Smooth muscle cell (in vitro differentiated cells): ENCODE measurements at regions not wholly inside any gene's neighbourhood (a gene's known extent, or its start where the extent isn't known, plus 50 kb on each side); places are given as distances from the start of the nearest gene placed in this dataset.

Experiments used
- DNase-seq: peaks from one replicate; lab custom pipeline; 2025; ENCODE audit not compliant: unreplicated experiment; lab: John Stamatoyannopoulos, UW
- H2AFZ ChIP-seq: fragments of 200-600 bp; sonication (generic); 2 replicates; pipeline ENCODE4 v1.6.0; 2016; ENCODE audit warnings: antibody characterized with exemption, low read depth, mild to moderate bottlenecking
- H3F3A ChIP-seq: fragments of 200-600 bp; sonication (generic); 2 replicates; pipeline ENCODE4 v1.6.0; 2017; ENCODE audit warnings: antibody characterized with exemption, low read depth
- H3K27ac ChIP-seq: fragments of 200-600 bp; sonication (generic); 2 replicates; pipeline ENCODE4 v1.5.1; 2016; ENCODE audit warnings: low read depth, mild to moderate bottlenecking
- H3K27me3 ChIP-seq: fragments of 200-600 bp; sonication (generic); 2 replicates; pipeline ENCODE4 v1.6.1; 2016; ENCODE audit warnings: low read depth, mild to moderate bottlenecking
- H3K36me3 ChIP-seq: fragments of 200-600 bp; sonication (generic); 2 replicates; pipeline ENCODE4 v1.5.1; 2016; ENCODE audit warnings: low read depth
- H3K4me1 ChIP-seq: fragments of 200-600 bp; sonication (generic); 2 replicates; pipeline ENCODE4 v1.5.1; 2016; ENCODE audit warnings: low read depth
- H3K4me2 ChIP-seq: fragments of 200-600 bp; sonication (generic); 2 replicates; pipeline ENCODE4 v1.6.0; 2016; ENCODE audit warnings: mild to moderate bottlenecking
- H3K4me3 ChIP-seq: fragments of 200-600 bp; sonication (generic); 2 replicates; pipeline ENCODE4 v1.5.1; 2016; ENCODE audit warnings: mild to moderate bottlenecking
- H3K79me2 ChIP-seq: fragments of 200-600 bp; sonication (generic); 2 replicates; pipeline ENCODE4 v1.6.0; 2016; ENCODE audit warnings: low read depth, mild to moderate bottlenecking
- H3K9ac ChIP-seq: fragments of 200-600 bp; sonication (generic); 2 replicates; pipeline ENCODE4 v1.6.0; 2016; ENCODE audit warnings: low read depth
- H3K9me3 ChIP-seq: fragments of 200-600 bp; sonication (generic); replicated peaks from 2 replicates; pipeline ENCODE4 v1.5.1; 2016; ENCODE audit warnings: low read depth
- H4K20me1 ChIP-seq: fragments of 200-600 bp; sonication (generic); 2 replicates; pipeline ENCODE4 v1.6.0; 2016; ENCODE audit warnings: low read depth
- CTCF ChIP-seq: fragments of 200-600 bp; sonication (generic); IDR thresholded peaks from 2 replicates; pipeline ENCODE4 v1.5.1; 2017; ENCODE audit warnings: borderline replicate concordance, mild to moderate bottlenecking, antibody characterized with exemption; ENCODE audit not compliant: insufficient read depth, poor library complexity, severe bottlenecking
- WGBS: methylation state at CpG from one replicate; pipeline ENCODE4 v1.1.7; 2016; ENCODE audit warnings: low lambda C conversion rate; 5-methylcytosine and 5-hydroxymethylcytosine counted together

GRCh38 chr9:28317745-28318144 lies 744.5 kb upstream of the C9orf72 start:
- 93% methylated on average over 1 of the region's 1 CpG for WGBS
- Histone ChIP-seq H3K9me3 (no peaks in the 10 kb centered on the region), H3K27ac (no peak overlapping the region), H3K4me1 (no peaks in the 10 kb centered on the region), H3K27me3 (no peaks in the 10 kb centered on the region), H3K9ac (no peak overlapping the region), H3K4me3 (no peak overlapping the region), H3K4me2 (no peak overlapping the region), H4K20me1 (no peaks in the 10 kb centered on the region), H3K79me2 (no peaks in the 10 kb centered on the region), H3F3A (no peaks in the 10 kb centered on the region), H2AFZ (no peak overlapping the region), H3K36me3 (no peaks in the 10 kb centered on the region)
- no peak for TF ChIP-seq CTCF
- no peak for DNase-seq

GRCh38 chr9:28318515-28318914 lies 745.2 kb upstream of the C9orf72 start:
- TF ChIP-seq CTCF, result no peak

GRCh38 chr9:28319981-28320380 lies 746.7 kb upstream of the C9orf72 start:
- Histone ChIP-seq H3F3A (no peaks in the 10 kb centered on the region), H3K27me3 (no peaks in the 10 kb centered on the region), H3K27ac (no peak overlapping the region), H3K79me2 (no peaks in the 10 kb centered on the region), H2AFZ (no peak overlapping the region), H3K4me2 (no peak overlapping the region), H4K20me1 (no peaks in the 10 kb centered on the region), H3K4me1 (no peaks in the 10 kb centered on the region), H3K36me3 (no peaks in the 10 kb centered on the region), H3K9ac (no peak overlapping the region), H3K4me3 (no peak overlapping the region), H3K9me3 (no peaks in the 10 kb centered on the region)
- no peak for DNase-seq
- WGBS, result 82% methylated on average over 2 of the region's 2 CpGs
- TF ChIP-seq CTCF, result no peak

More at GRCh38 chr9:28318515-28318914, 745.2 kb upstream of the C9orf72 start:
- Histone ChIP-seq H2AFZ (no peak overlapping the region), H3K27ac (no peak overlapping the region), H4K20me1 (no peaks in the 10 kb centered on the region), H3K4me2 (no peak overlapping the region), H3K27me3 (no peaks in the 10 kb centered on the region), H3F3A (no peaks in the 10 kb centered on the region), H3K9me3 (no peaks in the 10 kb centered on the region), H3K4me3 (no peak overlapping the region), H3K4me1 (no peaks in the 10 kb centered on the region), H3K36me3 (no peaks in the 10 kb centered on the region), H3K79me2 (no peaks in the 10 kb centered on the region), H3K9ac (no peak overlapping the region)
- DNase-seq, result no peak
- WGBS, result 88% methylated on average over 1 of the region's 1 CpG

- no peak for DNase-seq
- no peaks in the 10 kb centered on the region for H3K9me3 ChIP-seq
- no peaks in the 10 kb centered on the region for H3K79me2 ChIP-seq
- no peak overlapping the region for H3K4me3 ChIP-seq
- 61% methylated on average over 5 of the region's 5 CpGs for WGBS
- H3K4me1 ChIP-seq, result no peaks in the 10 kb centered on the region
- no peak overlapping the region for H3K9ac ChIP-seq
- H3K27ac ChIP-seq, result no peak overlapping the region
- no peak overlapping the region for H3K4me2 ChIP-seq
- TF ChIP-seq CTCF, result no peak
- H3K36me3 ChIP-seq, result no peaks in the 10 kb centered on the region
- H2AFZ ChIP-seq, result no peak overlapping the region
- no peaks in the 10 kb centered on the region for H4K20me1 ChIP-seq
- no peaks in the 10 kb centered on the region for H3K27me3 ChIP-seq
- no peaks in the 10 kb centered on the region for H3F3A ChIP-seq
These were observed 747.3 kb upstream of the C9orf72 start for GRCh38 chr9:28320616-28321015.
